VCaP (cell line): ENCODE measurements at regions not wholly inside any gene's neighbourhood (a gene's known extent, or its start where the extent isn't known, plus 50 kb on each side); places are given as distances from the start of the nearest gene placed in this dataset.

Source experiments
- H3K27ac ChIP-seq: fragments of 450-650 bp; 2 replicates; pipeline ENCODE4 v1.5.1; 2017
- TF ChIP-seq, protein P1 (sequence below): fragments of 450-650 bp; conservative IDR thresholded peaks from 2 replicates; pipeline ENCODE4 v1.5.1; 2017; ENCODE audit warnings: mild to moderate bottlenecking, moderate library complexity

DNA sequence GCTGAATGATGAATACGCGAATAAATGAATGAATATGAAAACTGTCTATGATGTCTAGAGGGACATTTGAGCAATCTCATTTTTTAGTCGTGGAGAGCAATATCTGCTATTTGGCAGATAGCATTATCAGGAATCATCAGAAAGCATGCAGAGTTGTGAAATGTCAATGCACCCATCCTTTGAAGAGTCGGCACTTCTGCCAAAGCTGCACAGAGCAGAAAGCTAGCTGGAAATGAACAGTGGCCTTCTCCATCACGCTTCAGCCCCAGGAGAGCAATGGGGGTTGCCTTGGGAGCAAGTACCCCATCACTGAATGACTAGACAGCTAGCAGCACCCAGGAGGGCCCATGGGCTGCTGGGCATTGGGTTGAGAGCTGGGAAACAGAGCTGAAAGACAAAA is 69.1 kb upstream of the PROK2 start:
- no peak overlapping the region for H3K27ac ChIP-seq
- TF ChIP-seq, protein P1, sequence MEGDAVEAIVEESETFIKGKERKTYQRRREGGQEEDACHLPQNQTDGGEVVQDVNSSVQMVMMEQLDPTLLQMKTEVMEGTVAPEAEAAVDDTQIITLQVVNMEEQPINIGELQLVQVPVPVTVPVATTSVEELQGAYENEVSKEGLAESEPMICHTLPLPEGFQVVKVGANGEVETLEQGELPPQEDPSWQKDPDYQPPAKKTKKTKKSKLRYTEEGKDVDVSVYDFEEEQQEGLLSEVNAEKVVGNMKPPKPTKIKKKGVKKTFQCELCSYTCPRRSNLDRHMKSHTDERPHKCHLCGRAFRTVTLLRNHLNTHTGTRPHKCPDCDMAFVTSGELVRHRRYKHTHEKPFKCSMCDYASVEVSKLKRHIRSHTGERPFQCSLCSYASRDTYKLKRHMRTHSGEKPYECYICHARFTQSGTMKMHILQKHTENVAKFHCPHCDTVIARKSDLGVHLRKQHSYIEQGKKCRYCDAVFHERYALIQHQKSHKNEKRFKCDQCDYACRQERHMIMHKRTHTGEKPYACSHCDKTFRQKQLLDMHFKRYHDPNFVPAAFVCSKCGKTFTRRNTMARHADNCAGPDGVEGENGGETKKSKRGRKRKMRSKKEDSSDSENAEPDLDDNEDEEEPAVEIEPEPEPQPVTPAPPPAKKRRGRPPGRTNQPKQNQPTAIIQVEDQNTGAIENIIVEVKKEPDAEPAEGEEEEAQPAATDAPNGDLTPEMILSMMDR, result no peak

DNA sequence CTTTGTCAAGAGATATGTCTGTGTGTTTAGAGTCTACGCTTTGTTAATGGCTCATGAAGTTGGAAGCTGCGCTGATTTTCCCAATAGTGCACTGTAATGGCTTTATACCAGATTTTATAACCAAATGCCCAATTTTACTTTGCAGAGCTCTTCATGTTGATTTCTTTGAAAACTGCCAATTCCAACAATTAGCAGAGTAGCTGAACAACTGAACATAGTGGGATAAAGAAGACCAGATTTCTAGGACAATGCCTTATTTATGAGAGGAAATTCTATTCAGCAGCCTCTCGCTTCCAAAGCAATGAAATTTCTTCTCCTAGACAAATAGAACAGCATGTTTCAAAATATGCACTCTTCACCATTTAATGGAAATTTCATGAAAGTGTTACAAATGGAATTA is 66.9 kb upstream of the PROK2 start:
- H3K27ac ChIP-seq, result no peak overlapping the region
- TF ChIP-seq, protein P1, result no peak

DNA sequence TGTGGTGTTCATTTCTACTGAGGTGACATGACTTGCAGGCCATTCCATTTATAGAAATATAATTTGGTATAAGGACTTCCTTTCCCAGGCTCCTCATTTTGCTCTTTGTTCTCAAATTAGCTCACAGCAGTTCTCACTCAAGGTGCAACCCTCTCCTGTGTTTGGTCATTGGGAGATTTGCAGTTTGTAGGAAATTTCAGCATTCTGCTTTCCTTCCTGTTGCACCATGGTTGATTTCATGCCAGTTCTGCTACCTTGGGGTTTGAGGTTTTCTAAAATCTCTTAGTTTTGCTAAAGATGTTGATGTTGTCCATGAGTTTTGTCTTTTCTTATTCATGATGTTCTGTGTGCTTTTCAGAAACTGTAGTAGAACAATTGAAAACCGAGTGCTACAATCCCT is 65.7 kb upstream of the PROK2 start:
- TF ChIP-seq, protein P1, result no peak
- no peak overlapping the region for H3K27ac ChIP-seq

DNA sequence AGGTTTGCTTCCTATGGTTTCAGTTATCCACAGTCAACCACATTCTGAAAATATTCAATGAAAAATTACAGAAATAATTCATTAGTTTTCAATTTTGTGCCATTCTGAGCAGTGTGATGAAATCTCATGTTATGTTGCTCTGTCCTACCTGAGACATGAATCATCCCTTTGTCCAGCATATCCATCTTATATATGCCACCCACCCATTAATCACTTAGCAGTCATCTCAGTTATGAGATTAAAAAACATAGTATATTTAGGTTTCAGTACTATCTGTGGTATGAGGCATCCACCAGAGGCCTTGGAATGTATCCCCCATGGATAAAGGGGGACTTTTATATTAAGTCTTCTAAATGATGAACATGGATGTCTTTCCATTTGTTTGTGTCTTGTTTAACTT is 64.7 kb upstream of the PROK2 start:
- no peak overlapping the region for H3K27ac ChIP-seq
- TF ChIP-seq, protein P1, result no peak

DNA sequence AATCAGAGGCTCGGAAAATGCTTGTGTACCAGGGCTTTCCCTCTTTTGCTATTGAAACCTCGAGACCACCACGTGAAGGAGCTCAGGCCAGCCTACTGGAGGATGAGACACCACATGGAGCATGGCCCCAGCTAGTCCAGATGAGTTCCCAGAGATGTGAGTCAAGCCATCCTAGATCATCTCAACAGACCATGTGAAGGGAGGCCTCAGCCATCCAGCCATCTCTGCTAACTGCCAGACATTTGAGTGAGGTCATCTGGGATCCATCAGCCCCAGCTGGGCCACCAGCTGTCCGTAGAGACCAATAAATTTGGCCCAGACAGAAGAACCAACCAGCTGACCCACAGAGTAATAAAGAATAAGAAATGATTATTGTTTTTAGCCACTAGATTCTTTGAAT is 62.8 kb upstream of the PROK2 start:
- no peak overlapping the region for H3K27ac ChIP-seq
- TF ChIP-seq, protein P1, result no peak

DNA sequence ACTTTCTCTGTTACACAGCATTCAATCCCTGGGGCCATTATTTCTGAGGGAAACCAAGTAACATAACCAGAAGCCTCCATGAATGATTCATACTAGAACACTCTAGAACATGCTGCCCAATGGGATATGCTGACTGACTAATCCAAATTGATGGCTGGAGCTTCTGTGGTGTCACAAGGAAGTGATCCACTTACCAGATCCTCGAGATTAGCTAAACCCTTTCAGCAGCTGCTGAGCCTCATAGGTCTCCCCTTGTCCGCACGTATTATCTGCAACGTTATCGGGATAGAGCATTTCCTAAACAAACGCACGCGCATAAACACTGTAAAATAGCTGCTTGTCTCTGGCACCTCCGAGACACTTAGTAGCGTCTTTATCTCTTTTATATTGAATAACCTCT is 61.2 kb upstream of the PROK2 start:
- TF ChIP-seq, protein P1, result no peak
- H3K27ac ChIP-seq, result no peak overlapping the region

DNA sequence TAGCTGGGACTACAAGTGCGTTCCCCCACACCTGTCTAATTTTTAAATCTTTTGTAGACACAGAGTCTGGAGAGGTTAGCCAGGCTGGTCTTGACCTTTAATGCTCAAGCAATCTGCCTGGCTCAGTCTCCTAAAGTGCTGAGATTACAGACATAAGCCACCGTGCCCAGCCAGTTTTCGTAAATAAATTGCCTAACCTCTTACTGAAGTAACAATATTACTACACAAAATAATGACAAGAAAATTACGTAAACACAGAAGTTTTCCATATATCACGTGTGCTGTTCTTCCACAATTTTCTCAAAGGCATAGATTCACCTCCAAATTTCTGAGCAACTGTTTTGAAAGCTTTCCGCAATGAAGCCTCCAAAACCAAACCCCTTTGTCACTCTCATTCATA is 58.1 kb upstream of the PROK2 start:
- no peak overlapping the region for H3K27ac ChIP-seq
- TF ChIP-seq, protein P1, result no peak

DNA sequence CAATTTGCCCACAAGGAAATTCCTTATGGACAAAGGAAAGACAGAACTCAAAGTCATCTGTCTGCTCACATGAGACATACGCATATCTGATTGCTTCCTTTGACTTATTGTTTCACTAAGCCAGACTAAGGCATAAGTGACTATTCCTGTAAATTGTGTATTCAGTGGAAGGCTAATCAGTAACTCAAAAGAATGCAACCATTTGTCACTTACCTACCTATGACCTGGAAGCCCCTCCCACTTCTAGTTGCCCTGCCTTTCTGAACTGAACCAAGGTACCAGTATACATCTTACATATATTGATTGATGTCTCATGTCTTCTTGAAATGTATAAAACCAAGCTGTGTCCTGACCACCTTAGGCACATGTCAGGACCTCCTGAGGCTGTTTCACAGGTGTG is 53.5 kb upstream of the PROK2 start:
- no peak overlapping the region for H3K27ac ChIP-seq
- TF ChIP-seq, protein P1, result no peak
